ENCODE measurements at regions not wholly inside any gene's neighbourhood (a gene's known extent, or its start where the extent isn't known, plus 50 kb on each side); places are given as distances from the start of the nearest gene placed in this dataset.

GRCh38 chr11:135019343-135019871 lies 607.4 kb upstream of the B3GAT1 start:
- TF ChIP-seq, protein P1, sequence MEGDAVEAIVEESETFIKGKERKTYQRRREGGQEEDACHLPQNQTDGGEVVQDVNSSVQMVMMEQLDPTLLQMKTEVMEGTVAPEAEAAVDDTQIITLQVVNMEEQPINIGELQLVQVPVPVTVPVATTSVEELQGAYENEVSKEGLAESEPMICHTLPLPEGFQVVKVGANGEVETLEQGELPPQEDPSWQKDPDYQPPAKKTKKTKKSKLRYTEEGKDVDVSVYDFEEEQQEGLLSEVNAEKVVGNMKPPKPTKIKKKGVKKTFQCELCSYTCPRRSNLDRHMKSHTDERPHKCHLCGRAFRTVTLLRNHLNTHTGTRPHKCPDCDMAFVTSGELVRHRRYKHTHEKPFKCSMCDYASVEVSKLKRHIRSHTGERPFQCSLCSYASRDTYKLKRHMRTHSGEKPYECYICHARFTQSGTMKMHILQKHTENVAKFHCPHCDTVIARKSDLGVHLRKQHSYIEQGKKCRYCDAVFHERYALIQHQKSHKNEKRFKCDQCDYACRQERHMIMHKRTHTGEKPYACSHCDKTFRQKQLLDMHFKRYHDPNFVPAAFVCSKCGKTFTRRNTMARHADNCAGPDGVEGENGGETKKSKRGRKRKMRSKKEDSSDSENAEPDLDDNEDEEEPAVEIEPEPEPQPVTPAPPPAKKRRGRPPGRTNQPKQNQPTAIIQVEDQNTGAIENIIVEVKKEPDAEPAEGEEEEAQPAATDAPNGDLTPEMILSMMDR (IDR thresholded peaks at IDR 0.05), result no peak
- TF ChIP-seq POLR2A (IDR thresholded peaks at IDR 0.05), result no peak

Measured in heart left ventricle (tissue), 13 donors.